ENCODE measurements at regions not wholly inside any gene's neighbourhood (a gene's known extent, or its start where the extent isn't known, plus 50 kb on each side); places are given as distances from the start of the nearest gene placed in this dataset.

GRCh38 chr1:71264039-71264438 is 183.2 kb upstream of the ZRANB2 start:
- DNase-seq, result no peak

GRCh38 chr1:71262970-71263369 is 182.1 kb upstream of the ZRANB2 start:
- DNase-seq, result no peak

DNA sequence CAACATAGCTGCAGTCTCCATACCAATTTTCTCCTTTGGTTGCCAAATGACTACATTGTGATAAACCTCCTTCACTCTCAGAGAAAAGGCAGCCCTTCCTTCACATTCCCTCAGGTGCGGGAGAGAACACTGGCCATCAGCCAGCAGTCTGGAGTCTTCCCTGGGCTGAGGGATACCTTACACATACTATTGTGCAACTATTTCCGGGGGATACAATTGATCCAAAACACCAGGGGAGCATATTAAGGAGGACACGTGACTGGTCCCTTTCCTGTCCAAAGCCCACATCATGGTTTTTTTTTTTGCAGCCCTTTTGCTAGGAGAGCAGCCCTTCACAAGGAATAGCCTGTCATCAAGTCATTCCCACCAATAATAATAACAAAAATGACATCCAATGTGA is 172.1 kb upstream of the ZRANB2 start:
- no peak for DNase-seq

DNA sequence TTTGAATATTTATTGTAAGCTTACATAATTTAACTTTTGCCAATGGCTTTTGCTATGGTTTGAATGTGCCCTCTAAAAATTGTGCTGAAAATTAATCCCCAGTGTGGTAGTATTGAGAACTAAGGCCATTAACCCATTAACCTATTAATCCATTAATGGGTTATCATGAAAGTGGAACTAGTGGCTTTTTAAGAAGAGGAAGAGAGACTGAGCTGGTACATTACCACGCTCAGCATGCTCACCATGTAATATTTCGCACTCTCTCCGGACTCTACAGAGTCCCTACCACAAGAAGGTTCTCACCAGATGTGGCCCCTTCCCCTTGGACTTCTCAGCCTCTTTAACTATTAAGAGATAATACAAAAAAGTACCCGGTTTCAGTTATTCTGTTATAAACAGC is 164.4 kb upstream of the ZRANB2 start:
- DNase-seq, result no peak

- no peak for DNase-seq
Observed at GRCh38 chr1:71242239-71242638, 161.4 kb upstream of the ZRANB2 start.

- no peak for DNase-seq
Observed at GRCh38 chr1:71240656-71241055, 159.8 kb upstream of the ZRANB2 start.

DNA sequence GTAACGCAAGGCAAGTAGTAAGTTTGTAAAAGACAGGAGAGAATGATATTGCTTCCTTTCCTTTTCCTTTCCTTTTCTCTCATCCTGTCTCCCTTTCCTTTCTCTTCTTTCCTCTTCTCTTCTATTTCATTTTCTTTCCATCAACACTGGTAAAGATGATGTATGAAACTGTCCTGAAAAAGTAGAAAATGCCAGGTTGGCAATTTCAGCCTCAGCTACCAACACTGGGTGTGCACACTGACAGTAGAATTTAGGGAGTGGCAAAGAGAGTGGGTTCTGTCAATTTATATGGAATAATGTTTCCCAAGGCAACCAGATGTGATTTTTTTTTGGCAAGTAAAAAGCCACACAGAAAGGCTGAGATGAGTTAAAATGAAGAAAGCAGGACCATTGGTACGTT is 155.7 kb upstream of the ZRANB2 start:
- no peak for DNase-seq

- DNase-seq, result no peak
Observed at GRCh38 chr1:71233645-71234044, 152.8 kb upstream of the ZRANB2 start.

GRCh38 chr1:71232786-71233185 is 152.0 kb upstream of the ZRANB2 start:
- DNase-seq, result no peak

- DNase-seq, result no peak
Observed at GRCh38 chr1:71232166-71232763, 151.4 kb upstream of the ZRANB2 start.

- no peak for DNase-seq
Observed at GRCh38 chr1:71231751-71232150, 150.9 kb upstream of the ZRANB2 start.

- peak; percentile 22 for DNase-seq
Observed at GRCh38 chr1:71228742-71229365, 148.0 kb upstream of the ZRANB2 start.

DNA sequence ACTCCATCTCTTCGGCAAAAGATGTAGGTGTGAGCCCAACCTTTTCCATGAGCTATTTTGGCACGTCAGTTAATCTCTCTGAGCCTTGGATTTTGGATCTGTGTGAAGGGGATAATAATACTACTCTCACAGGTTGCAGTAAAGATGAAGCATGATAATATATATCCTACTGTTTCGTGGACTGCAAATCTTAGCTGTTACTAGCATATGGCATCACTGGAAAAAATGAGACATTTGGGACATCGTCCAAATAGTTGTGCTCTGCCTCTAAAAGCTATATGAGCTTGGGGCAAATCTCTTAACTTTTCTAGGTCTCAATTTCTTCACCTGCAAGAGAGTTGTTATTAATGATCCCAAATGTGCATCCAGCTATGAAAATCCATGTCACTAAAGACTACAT is 147.4 kb upstream of the ZRANB2 start:
- peak; percentile 44 for DNase-seq

GRCh38 chr1:71224741-71225377 is 144.0 kb upstream of the ZRANB2 start:
- peak; percentile 11 for DNase-seq

DNA sequence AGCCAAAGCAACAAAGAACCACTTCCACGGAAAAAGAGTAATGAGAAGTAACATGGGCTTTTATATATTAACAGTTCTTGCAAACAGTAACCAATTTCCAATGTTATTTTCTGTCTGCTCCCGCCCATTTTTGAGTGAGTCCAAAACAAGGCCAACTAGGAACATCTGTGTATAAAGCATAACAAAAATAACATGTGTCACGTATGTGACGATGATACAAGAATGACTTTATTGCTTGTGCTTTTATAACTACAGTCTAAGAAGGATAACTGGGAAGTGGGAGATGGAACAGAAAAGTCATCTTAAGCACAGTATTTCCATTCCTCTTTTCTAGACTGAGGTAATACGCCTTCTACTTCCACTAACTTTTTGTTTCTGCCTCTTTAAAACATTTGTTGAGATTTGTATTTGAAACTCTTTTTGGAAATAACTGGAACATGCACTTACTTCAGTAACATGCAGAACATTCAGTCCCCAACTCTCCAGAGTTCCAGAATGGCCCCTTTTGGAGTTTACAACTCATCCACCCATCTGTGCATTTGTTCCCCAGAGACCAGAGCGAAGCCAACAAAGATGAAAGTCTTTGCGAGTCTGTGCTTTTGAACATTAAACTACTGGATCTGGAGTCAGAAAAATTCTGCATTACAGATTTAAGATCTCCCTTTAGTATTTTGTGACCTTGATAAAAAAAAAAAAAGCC is 143.0 kb upstream of the ZRANB2 start:
- DNase-seq, result peak; percentile 79

DNA sequence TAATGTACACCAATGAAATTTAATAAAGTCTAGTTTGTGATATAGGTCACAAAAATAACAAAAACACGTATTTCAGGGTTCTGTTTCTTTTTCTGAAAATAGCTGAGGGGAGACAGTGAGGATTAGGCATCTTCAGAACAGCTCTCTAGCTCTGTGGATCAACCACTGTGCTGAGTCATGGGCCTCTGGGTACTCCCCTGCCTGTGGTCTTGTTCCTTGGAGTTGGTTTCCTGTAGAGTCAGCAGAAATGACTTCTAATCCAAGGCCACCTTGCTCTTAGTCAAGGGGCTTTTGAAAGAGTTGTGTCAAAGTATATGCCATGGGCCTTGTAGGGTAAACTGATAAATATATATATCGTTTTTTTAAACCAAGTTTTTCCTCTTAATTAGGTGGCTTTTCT is 141.8 kb upstream of the ZRANB2 start:
- no peak for DNase-seq

- no peak for DNase-seq
Observed at GRCh38 chr1:71210718-71211117, 129.9 kb upstream of the ZRANB2 start.

GRCh38 chr1:71203241-71203640 is 122.4 kb upstream of the ZRANB2 start:
- DNase-seq, result no peak

DNA sequence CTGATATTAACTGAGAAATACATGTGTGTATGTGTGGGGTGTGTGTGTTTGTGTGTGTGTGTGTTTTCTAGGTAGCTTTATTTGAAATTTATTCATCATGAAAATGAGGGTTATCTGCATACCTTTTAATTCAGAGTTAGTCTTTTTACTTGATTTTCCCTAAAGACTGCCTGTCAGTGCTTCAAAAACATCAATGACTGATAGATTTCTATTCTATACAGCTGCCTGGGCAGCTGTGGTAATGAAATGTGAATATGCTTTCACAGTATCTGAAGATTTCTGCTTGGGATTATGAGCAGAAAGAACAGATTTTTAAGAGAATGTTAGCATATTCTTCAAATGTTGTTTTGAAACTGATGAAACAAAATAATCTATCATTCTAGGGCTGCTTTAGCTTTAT is 119.7 kb upstream of the ZRANB2 start:
- no peak for DNase-seq

DNA sequence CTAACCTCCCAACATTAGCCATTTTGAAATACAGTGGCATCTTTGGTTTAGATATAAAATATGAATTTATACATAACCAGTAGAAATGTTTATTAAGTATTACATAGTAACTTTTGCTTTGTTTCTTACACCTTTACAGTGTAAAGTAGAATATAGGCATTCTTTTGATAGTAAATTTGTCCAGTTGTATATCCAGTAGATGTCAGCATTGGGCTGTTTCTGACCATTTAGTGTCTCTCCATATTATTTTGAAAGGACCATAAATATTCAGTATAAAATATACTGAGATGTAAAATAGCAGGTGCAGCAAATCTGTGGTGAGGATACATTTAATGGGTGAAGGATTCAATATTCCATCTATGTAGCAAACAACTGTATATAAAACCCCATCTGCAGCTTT is 115.8 kb upstream of the ZRANB2 start:
- peak; percentile 60 for DNase-seq

DNA sequence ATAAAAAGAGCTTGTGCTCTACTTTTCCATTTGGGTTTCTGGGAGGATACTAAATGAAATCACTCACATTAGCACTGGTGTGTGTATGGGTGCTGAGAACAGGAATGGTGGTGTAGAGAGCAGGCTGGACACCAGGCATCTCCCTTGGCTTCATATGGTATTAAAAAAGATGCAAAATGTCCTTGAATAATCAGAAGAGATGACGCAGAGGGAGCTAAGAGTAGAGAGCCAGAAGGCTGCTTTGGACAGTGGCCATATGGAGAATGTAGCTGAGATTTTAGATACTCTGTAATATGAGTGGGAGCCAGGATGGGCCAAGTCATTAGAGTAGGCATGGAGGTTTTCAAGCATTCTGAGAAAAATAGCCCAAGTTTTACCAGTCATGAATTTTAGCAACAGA is 112.3 kb upstream of the ZRANB2 start:
- peak; percentile 10 for DNase-seq

DNA sequence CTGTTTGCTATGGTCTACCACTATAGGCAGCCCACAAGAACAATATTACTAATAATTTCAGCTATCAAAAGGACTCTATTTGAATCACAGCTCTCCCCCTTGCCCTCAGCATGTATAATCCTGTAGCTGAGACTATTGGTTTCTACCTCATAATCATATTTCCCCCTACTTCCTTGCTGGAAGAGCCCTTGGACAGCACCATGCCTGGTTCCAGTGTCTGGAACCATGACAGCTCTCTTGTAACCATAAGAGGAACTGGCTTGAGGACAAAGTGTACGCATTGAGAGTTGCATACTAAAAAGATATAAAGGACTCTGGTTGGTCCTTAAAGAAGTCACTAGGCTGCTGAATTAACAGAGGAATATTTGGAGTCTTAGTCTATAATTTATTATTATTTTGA is 110.7 kb upstream of the ZRANB2 start:
- no peak for DNase-seq

DNA sequence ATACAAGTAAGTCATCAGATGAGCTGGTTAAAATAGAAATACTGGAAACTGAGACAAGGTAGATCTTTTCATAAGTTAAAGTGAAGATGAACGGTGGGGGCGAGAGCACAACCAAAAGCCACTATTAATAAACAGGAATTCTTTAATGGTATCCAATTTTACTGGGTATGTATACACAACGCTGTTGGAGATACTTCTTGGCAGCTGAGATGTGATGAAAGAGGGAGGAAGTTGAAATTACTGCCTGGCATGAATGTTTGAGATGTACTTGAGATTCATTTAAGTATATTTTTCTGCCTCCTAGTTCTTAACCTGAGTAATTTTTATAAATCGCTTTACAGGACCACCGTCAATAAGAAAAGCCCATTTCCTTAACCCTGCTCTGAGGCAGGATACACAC is 110.0 kb upstream of the ZRANB2 start:
- DNase-seq, result no peak

DNA sequence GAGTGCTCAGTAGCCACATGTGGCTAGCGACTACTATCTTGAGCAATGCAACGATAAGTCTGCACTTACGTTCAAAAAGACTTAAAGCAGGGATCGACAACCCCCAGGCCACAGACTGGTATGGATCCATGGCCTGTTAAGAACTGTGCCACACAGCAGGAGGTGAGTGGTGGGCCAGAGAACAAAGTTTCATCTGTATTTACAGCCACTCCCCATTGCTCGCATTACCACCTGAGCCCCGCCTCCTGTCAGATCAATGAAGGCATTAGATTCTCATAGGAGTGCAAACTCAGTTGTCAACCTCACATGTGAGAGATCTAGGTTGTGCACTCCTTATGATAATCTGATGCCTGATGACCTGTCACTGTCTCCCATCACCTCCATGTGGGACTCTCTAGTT is 103.6 kb upstream of the ZRANB2 start:
- DNase-seq, result no peak
